ENCODE measurements at regions not wholly inside any gene's neighbourhood (a gene's known extent, or its start where the extent isn't known, plus 50 kb on each side); places are given as distances from the start of the nearest gene placed in this dataset.

DNA sequence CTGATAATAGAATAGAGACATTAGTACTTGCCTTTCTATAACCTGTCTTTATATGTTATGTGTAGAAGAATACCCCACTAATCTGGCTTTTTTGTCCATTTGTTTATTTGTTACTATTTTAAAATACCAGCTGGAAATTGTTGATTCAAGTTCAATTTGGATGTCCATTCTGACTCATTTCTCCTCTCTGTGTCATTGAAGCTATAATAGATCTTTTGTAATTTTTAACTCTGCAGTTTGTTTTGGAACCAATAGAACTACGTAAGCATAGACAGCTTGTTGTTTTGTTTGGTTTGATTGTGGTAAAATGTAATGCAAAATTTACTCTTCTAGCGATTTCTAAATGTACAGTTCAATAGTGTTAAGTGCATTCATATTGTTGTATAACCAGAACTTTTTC, 390.4 kb downstream of the ZIC1 start:
- no peak overlapping the region for H3K4me3 ChIP-seq (ENCODE audit: control insufficient read depth, low read depth, low read length)
- no peak for DNase-seq (ENCODE audit: low read depth)
- TF ChIP-seq, protein P1, sequence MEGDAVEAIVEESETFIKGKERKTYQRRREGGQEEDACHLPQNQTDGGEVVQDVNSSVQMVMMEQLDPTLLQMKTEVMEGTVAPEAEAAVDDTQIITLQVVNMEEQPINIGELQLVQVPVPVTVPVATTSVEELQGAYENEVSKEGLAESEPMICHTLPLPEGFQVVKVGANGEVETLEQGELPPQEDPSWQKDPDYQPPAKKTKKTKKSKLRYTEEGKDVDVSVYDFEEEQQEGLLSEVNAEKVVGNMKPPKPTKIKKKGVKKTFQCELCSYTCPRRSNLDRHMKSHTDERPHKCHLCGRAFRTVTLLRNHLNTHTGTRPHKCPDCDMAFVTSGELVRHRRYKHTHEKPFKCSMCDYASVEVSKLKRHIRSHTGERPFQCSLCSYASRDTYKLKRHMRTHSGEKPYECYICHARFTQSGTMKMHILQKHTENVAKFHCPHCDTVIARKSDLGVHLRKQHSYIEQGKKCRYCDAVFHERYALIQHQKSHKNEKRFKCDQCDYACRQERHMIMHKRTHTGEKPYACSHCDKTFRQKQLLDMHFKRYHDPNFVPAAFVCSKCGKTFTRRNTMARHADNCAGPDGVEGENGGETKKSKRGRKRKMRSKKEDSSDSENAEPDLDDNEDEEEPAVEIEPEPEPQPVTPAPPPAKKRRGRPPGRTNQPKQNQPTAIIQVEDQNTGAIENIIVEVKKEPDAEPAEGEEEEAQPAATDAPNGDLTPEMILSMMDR (IDR thresholded peaks at IDR 0.05; ENCODE audit: control insufficient read depth, insufficient read depth, low read depth, low read length, missing control alignments) = no peak

DNA sequence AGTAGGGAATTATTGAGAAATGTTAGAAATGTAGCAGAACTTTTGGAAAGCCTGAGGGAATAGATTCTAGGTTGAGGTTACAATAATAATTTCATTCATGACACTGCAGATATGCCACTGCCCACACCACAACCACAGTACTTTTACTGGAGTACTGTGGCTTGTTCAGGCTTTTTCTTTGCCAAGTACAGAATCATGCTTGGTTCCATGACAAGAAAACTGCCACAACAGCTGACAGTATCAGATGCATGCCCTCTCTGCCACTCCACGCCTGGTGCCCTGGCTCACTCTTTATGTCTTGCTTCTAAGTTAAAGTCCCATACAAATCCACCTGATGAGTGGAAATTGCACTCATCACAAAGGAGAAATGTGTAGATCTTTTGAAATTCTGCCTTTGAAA, 398.6 kb downstream of the ZIC1 start:
- H3K4me3 ChIP-seq (ENCODE audit: control insufficient read depth, low read depth, low read length) = no peak overlapping the region
- TF ChIP-seq, protein P1 (IDR thresholded peaks at IDR 0.05; ENCODE audit: control insufficient read depth, insufficient read depth, low read depth, low read length, missing control alignments) = no peak
- no peak for DNase-seq (ENCODE audit: low read depth)

DNA sequence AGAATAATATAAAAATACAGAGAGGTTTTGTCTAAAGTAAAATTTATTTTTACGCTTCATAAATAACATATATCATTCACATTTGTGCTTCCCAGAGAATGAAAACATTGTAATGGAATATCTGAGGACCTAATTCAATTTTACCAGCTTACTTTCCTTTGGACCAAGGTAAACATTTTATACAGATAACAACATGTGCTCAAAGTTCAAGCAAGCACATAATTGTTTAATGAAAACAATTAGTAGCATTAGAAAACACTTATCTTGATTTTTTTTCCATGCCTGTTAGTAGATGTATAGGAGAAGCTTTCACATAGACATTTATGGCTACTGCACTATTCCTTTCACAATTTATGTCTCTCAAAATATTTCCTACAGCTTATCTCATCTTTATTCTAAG, 400.0 kb downstream of the ZIC1 start:
- TF ChIP-seq, protein P1 (IDR thresholded peaks at IDR 0.05; ENCODE audit: control insufficient read depth, insufficient read depth, low read depth, low read length, missing control alignments) = no peak
- no peak overlapping the region for H3K4me3 ChIP-seq (ENCODE audit: control insufficient read depth, low read depth, low read length)
- no peak for DNase-seq (ENCODE audit: low read depth)

DNA sequence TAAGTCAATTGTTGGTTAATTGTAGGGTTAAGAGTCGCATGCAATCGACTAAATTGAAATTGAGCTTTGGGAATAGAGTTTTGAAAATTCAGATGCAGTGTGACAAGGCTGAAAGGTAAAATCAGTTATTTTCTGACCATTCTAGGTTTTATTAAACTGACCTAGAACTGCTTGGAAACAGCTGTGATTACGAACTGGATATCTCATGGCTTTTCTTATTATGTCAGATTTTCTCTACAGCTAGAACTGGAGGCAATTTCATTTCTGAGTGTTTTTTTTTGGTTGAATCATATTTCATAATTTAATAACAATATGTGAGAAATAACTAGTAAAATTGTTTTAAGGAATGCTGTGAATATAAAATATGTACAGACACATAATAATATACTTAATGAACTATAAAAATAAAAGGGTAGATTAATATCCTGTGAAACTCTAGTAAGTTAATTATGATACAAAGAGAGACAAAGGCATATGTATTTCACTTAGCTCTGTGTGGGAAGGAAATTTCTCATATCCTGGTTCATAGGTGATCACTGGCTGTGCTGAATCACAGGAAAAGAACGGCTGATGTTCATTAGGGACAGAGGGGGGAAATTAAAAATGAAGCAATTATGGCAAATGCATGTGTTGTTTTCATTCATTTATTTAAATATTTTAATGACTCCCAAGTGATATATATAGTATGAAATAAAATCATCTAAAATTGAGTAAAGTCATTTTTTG, 403.2 kb downstream of the ZIC1 start:
- DNase-seq (ENCODE audit: low read depth) = no peak
- no peak overlapping the region for H3K4me3 ChIP-seq (ENCODE audit: control insufficient read depth, low read depth, low read length)
- TF ChIP-seq, protein P1 (IDR thresholded peaks at IDR 0.05; ENCODE audit: control insufficient read depth, insufficient read depth, low read depth, low read length, missing control alignments) = no peak

DNA sequence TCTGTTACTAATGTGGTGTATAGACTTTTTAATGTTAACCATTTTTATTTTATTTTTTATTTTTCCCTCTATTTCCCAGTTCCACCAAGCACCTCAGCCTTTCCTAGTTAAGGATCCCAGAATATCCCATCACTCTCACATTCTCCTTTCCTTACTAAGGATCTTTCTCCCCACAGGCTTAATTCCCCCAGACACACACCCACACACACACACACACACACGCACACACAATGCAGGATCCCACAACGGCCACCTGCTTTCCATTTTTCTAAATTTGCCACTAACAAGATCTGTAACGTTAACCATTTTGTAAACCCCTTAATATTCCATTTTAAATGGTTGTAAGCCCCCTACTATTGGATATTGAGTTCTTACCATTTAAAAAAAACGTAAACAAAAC, 404.1 kb downstream of the ZIC1 start:
- TF ChIP-seq, protein P1 (IDR thresholded peaks at IDR 0.05; ENCODE audit: control insufficient read depth, insufficient read depth, low read depth, low read length, missing control alignments) = no peak
- DNase-seq (ENCODE audit: low read depth) = no peak
- no peak overlapping the region for H3K4me3 ChIP-seq (ENCODE audit: control insufficient read depth, low read depth, low read length)

DNA sequence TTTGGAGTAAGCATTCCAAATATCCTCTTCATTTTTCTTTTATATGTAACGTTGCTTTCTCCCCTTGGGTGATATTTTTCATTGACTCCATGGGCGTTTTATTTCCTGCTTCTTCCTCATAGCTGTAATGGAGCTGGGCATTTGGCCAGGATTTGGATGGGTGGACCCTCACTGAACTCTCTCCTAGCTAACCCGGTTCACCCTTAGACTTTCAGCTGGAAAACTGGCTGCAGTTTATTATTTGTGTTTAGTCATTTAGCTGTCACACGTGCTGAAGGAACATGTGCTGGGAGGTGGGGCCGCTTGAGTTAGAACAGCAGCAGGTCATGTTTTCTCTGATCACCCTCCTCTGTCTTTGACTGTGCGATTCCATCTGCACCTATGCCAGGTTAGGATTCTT, 407.6 kb downstream of the ZIC1 start:
- DNase-seq (ENCODE audit: low read depth) = no peak
- no peak overlapping the region for H3K4me3 ChIP-seq (ENCODE audit: control insufficient read depth, low read depth, low read length)
- TF ChIP-seq, protein P1 (IDR thresholded peaks at IDR 0.05; ENCODE audit: control insufficient read depth, insufficient read depth, low read depth, low read length, missing control alignments) = no peak
